HFFc6 (cell line): ENCODE measurements at regions not wholly inside any gene's neighbourhood (a gene's known extent, or its start where the extent isn't known, plus 50 kb on each side); places are given as distances from the start of the nearest gene placed in this dataset.
A peak's percentile ranks its signal among the peaks of the same experiment; 100 is the strongest.
"Not testable (repeated sequence)": the region's sequence is repeated elsewhere in the genome, so short reads cannot be mapped to it uniquely, and the experiment has no call there.

ENCODE experiments used
- DNase-seq: peaks from one replicate; pipeline ENCODE4 v3.0.0-alpha.2; 2018
- H3K27ac Mint-ChIP-seq: 2 replicates; pipeline ENCODE4 v1.8.0; 2020; ENCODE audit warnings: mild to moderate bottlenecking, mixed read lengths
- H3K27me3 Mint-ChIP-seq: 2 replicates; pipeline ENCODE4 v1.8.0; 2021; ENCODE audit warnings: mild to moderate bottlenecking, moderate library complexity, mixed read lengths; ENCODE audit not compliant: insufficient read depth
- H3K36me3 Mint-ChIP-seq: 2 replicates; pipeline ENCODE4 v1.8.0; 2021; ENCODE audit warnings: low read depth, mixed read lengths
- H3K4me1 Mint-ChIP-seq: 2 replicates; pipeline ENCODE4 v1.8.0; 2020; ENCODE audit warnings: low read depth, mixed read lengths
- H3K4me3 Mint-ChIP-seq: 2 replicates; pipeline ENCODE4 v1.8.0; 2020; ENCODE audit warnings: mild to moderate bottlenecking, moderate library complexity, mixed read lengths
- H3K9me3 Mint-ChIP-seq: 2 replicates; pipeline ENCODE4 v1.8.0; 2020; ENCODE audit warnings: mild to moderate bottlenecking, mixed read lengths
- CTCF ChIP-seq: fragments of 200-600 bp; sonication (generic); IDR thresholded peaks from 2 replicates; pipeline ENCODE4 v1.5.0; 2021; ENCODE audit warnings: antibody characterized with exemption, mild to moderate bottlenecking

DNA sequence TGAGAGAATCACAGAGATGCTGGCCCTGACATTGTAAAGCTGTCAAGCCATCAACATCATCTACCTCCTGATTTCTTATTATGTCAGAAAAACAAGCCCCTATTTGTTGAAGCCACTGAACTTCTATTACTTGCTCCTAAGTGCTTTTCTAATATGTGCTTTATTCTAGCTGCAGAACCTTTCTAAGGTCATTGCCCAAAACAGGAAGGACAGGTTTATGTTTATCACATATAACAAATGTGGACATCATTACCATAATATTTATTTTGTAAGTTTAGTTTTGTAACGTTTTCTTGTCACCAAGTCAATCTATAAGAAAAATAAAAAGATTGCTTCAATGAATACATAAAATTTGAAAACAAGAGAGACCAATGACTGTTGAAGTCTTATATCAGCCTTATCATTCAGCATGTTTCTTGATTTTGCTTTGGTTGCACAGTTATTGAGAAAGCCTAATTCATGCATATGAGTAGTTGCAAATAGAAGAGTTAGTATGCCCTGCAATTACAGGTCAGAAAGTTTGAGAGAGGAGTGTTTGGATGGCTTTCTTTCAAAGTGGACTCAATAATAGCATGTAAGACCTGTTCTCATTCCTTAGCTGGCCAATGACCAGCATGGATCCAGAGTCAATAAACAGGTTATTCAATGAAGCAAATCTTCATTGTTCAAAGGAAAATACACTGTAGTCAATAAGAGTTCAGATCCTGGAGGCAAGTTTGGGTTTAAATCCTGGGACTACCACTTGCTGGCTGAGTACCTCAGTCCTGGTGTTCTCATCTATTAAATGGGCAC, 84.1 kb downstream of the MAB21L3 start:
- DNase-seq, result no peak
- Mint-ChIP-seq H3K4me1 (no peaks in the 10 kb centered on the region), H3K36me3 (no peaks in the 10 kb centered on the region), H3K9me3 (no peaks in the 10 kb centered on the region), H3K4me3 (no peak overlapping the region), H3K27me3 (peaks cover 2% of the 10 kb centered on the region), H3K27ac (no peak overlapping the region)
- TF ChIP-seq CTCF, result no peak

GRCh38 chr1:116200343-116200742, 89.1 kb downstream of the MAB21L3 start:
- not testable (repeated sequence) for DNase-seq, H3K27ac Mint-ChIP-seq, H3K4me1 Mint-ChIP-seq, H3K4me3 Mint-ChIP-seq, H3K9me3 Mint-ChIP-seq, H3K36me3 Mint-ChIP-seq
- H3K27me3 Mint-ChIP-seq, result peaks cover 15% of the 10 kb centered on the region

- no peak for DNase-seq
- Mint-ChIP-seq H3K4me1 (no peaks in the 10 kb centered on the region), H3K4me3 (no peak overlapping the region), H3K27ac (no peak overlapping the region), H3K36me3 (no peaks in the 10 kb centered on the region), H3K27me3 (peaks cover 15% of the 10 kb centered on the region), H3K9me3 (no peaks in the 10 kb centered on the region)
- no peak for TF ChIP-seq CTCF
Measured at GRCh38 chr1:116201911-116202310, 90.7 kb downstream of the MAB21L3 start.

- no peak overlapping the region for H3K4me3 Mint-ChIP-seq
- TF ChIP-seq CTCF, result peak; percentile 33; the same call in 1 of the 2 replicates
- H3K27ac Mint-ChIP-seq, result no peak overlapping the region
- H3K9me3 Mint-ChIP-seq, result no peaks in the 10 kb centered on the region
- peaks cover 15% of the 10 kb centered on the region for H3K27me3 Mint-ChIP-seq
- no peaks in the 10 kb centered on the region for H3K36me3 Mint-ChIP-seq
- H3K4me1 Mint-ChIP-seq, result no peaks in the 10 kb centered on the region
- DNase-seq, result no peak
Measured at GRCh38 chr1:116203181-116203723, 92.1 kb downstream of the MAB21L3 start.

GRCh38 chr1:116203920-116204319, 92.7 kb downstream of the MAB21L3 start:
- peaks cover 15% of the 10 kb centered on the region for H3K27me3 Mint-ChIP-seq
- DNase-seq, result no peak
- TF ChIP-seq CTCF, result no peak

GRCh38 chr1:116205941-116206679, 94.9 kb downstream of the MAB21L3 start:
- no peak for DNase-seq
- Mint-ChIP-seq H3K36me3 (no peaks in the 10 kb centered on the region), H3K4me1 (no peaks in the 10 kb centered on the region), H3K27ac (no peak overlapping the region), H3K9me3 (no peaks in the 10 kb centered on the region), H3K4me3 (no peak overlapping the region), H3K27me3 (peaks cover 11% of the 10 kb centered on the region; the same call in 1 of the 2 replicates)
- no peak for TF ChIP-seq CTCF

More at GRCh38 chr1:116203920-116204319, 92.7 kb downstream of the MAB21L3 start:
- Mint-ChIP-seq H3K4me1 (no peaks in the 10 kb centered on the region), H3K9me3 (no peaks in the 10 kb centered on the region), H3K4me3 (no peak overlapping the region), H3K36me3 (no peaks in the 10 kb centered on the region), H3K27ac (no peak overlapping the region)
